K562 (cell line): ENCODE measurements at regions not wholly inside any gene's neighbourhood (a gene's known extent, or its start where the extent isn't known, plus 50 kb on each side); places are given as distances from the start of the nearest gene placed in this dataset.

ENCODE experiments used
- ATAC-seq: fragments of 200-7000 bp; cut with Tn5 transposase; 3 replicates; pipeline ENCODE4 v1.9.1; 2020; ENCODE audit warnings: moderate library complexity
- BruUV-seq: library from RNA; stranded (reverse); fragments of 400-500 nt; replicated peaks from 2 replicates; lab custom pipeline; 2021; lab: Mats Ljungman, UMichigan
- CTCF ChIA-PET: fragments of 300-600 bp; formaldehyde crosslinking; extraction: SDS; loops from one replicate; lab custom pipeline; 2021; ENCODE audit warnings: low intra/inter-chr PET ratio; lab: Yijun Ruan, JAX
- POLR2A ChIA-PET: fragments of 300-600, 350-650 bp; sonication (Branson Sonifier 250); formaldehyde crosslinking; extraction: SDS; loops from one replicate; lab custom pipeline; 2021; ENCODE audit warnings: antibody characterized with exemption, inconsistent platforms; lab: Yijun Ruan, JAX
- DNase-seq, 4 experiments: peaks; one replicate each; pipeline versions ENCODE4 v3.0.0 to v3.0.0-alpha.2; 2011 to 2018; ENCODE audit warnings: low spot score in 3 of 4, mixed read lengths in 3 of 4; ENCODE audit errors: extremely low read depth in 1 of 4
- FAIRE-seq: peaks from 2 replicates; lab custom pipeline; 2011; peaks lifted over from hg19 to GRCh38; lab: Jason Lieb, UNC
- H2AFZ ChIP-seq: 2 replicates; pipeline ENCODE4 v1.6.0; 2011; ENCODE audit warnings: low read depth, low read length, control low read depth, inconsistent platforms
- H3K27ac ChIP-seq: fragments of 200-600 bp; 3 replicates; pipeline ENCODE4 v1.8.0; 2011; ENCODE audit warnings: low read depth, mild to moderate bottlenecking, control low read depth, inconsistent platforms, low read length, moderate library complexity, mixed read lengths; ENCODE audit errors: extremely low read depth
- H3K27me3 ChIP-seq, 2 experiments: fragments of 300-600 bp in 1 of 2; 2 replicates in 1 of 2; 3 replicates in 1 of 2; pipeline versions ENCODE4 v1.6.0 to v1.8.0; 2011; ENCODE audit warnings: inconsistent platforms in 2 of 2, low read length in 2 of 2, mild to moderate bottlenecking in 1 of 2, mixed read lengths in 1 of 2, moderate library complexity in 1 of 2; ENCODE audit not compliant: control insufficient read depth in 2 of 2, insufficient read depth in 2 of 2
- H3K36me3 ChIP-seq: fragments of 300-600 bp; 3 replicates; pipeline ENCODE4 v1.8.0; 2011; ENCODE audit warnings: mild to moderate bottlenecking, low read length, inconsistent platforms; ENCODE audit not compliant: control insufficient read depth, insufficient read depth
- H3K4me1 ChIP-seq, 2 experiments: fragments of 200-600 bp in 1 of 2; replicated peaks in 1 of 2; 2 replicates in 1 of 2; 3 replicates in 1 of 2; pipeline versions ENCODE4 v1.5.1 to v1.8.0; 2011; ENCODE audit warnings: inconsistent platforms in 2 of 2, low read length in 2 of 2, mild to moderate bottlenecking in 1 of 2, mixed read lengths in 1 of 2, moderate library complexity in 1 of 2; ENCODE audit not compliant: control insufficient read depth in 2 of 2, insufficient read depth in 2 of 2
- H3K4me2 ChIP-seq: 2 replicates; pipeline ENCODE4 v1.6.1; 2011; ENCODE audit warnings: low read length, control low read depth, inconsistent platforms, mixed read lengths; ENCODE audit not compliant: insufficient read depth
- H3K4me3 ChIP-seq: fragments of 200-600 bp; sonication (generic), shearing (Covaris generic); 2 replicates; pipeline ENCODE4 v1.5.1; 2016; ENCODE audit warnings: control low read depth, inconsistent platforms
- H3K79me2 ChIP-seq: fragments of 200-600 bp; 3 replicates; pipeline ENCODE4 v1.8.0; 2011; ENCODE audit warnings: low read length, inconsistent platforms; ENCODE audit not compliant: control insufficient read depth, insufficient read depth
- H3K9ac ChIP-seq, 2 experiments: 2 replicates each; pipeline versions ENCODE4 v1.6.0 to v1.6.1; 2011; ENCODE audit warnings: low read depth in 2 of 2, low read length in 2 of 2, control low read depth in 1 of 2, inconsistent platforms in 1 of 2, mild to moderate bottlenecking in 1 of 2, mixed read lengths in 1 of 2; ENCODE audit not compliant: insufficient read depth in 1 of 2
- H3K9me1 ChIP-seq: one replicate; pipeline ENCODE4 v1.6.0; 2011; ENCODE audit warnings: inconsistent platforms, mild to moderate bottlenecking, low read length, moderate library complexity; ENCODE audit not compliant: control insufficient read depth, insufficient read depth
- H3K9me3 ChIP-seq: replicated peaks from 2 replicates; pipeline ENCODE4 v1.5.1; 2011; ENCODE audit warnings: low read depth, low read length, inconsistent platforms; ENCODE audit not compliant: control insufficient read depth, insufficient read depth
- H4K20me1 ChIP-seq: replicated peaks from 2 replicates; pipeline ENCODE4 v1.6.1; 2011; ENCODE audit warnings: low read length, inconsistent platforms, mixed read lengths; ENCODE audit not compliant: control insufficient read depth, insufficient read depth
- CBX8 ChIP-seq: fragments of 200-600 bp; sonication (generic); IDR thresholded peaks from 2 replicates; pipeline ENCODE4 v1.6.1; 2012; ENCODE audit warnings: borderline replicate concordance, mixed run types, low read depth, mild to moderate bottlenecking, moderate library complexity, mixed read lengths, low read length, control low read depth, inconsistent platforms; ENCODE audit not compliant: poor library complexity, severe bottlenecking; ENCODE audit errors: extremely low read depth
- CREB3 ChIP-seq: fragments of 450-650 bp; conservative IDR thresholded peaks from 2 replicates; pipeline ENCODE4 v1.6.1; 2016; ENCODE audit warnings: missing genetic modification characterization, low read depth, mild to moderate bottlenecking, missing compliant biosample characterization, moderate library complexity
- CTBP1 ChIP-seq: fragments of 450-650 bp; IDR thresholded peaks from 2 replicates; pipeline ENCODE4 v1.6.1; 2016; ENCODE audit warnings: borderline replicate concordance
- RBM17 ChIP-seq: fragments of 200-400 bp; formaldehyde crosslinking; IDR thresholded peaks from 2 replicates; pipeline ENCODE4 v1.6.1; 2017; ENCODE audit warnings: low read depth, mild to moderate bottlenecking, low read length, borderline replicate concordance
- SMARCA4 ChIP-seq: fragments of 450-650 bp; IDR thresholded peaks from 2 replicates; pipeline ENCODE4 v1.6.1; 2016
- TBL1XR1 ChIP-seq, 2 experiments: IDR thresholded peaks; 2 replicates each; pipeline ENCODE4 v1.6.1; 2012; ENCODE audit warnings: improper control_type of control experiment in 2 of 2, low read length in 2 of 2, mild to moderate bottlenecking in 1 of 2
- ZBTB26 ChIP-seq: fragments of 450-650 bp; formaldehyde crosslinking; IDR thresholded peaks from 2 replicates; pipeline ENCODE4 v1.4.0; 2022; ENCODE audit warnings: missing genetic modification characterization
- ZNF785 ChIP-seq: fragments of 250-450 bp; sonication (Bioruptor Pico); IDR thresholded peaks from 2 replicates; pipeline ENCODE4 v1.4.0; 2020; ENCODE audit warnings: mild to moderate bottlenecking
- WGBS: fragments of 100-300 bp; shearing (Covaris generic); methylation state at CpG from one replicate; pipeline ENCODE4 v1.1.6; 2016; ENCODE audit warnings: low coverage, mixed read lengths; ENCODE audit not compliant: insufficient coverage; ENCODE audit errors: missing lambda C conversion rate; 5-methylcytosine and 5-hydroxymethylcytosine counted together
- in situ Hi-C: fragments of 300-500 bp; cut with MboI; formaldehyde crosslinking; loops from 4 replicates; pipeline ENCODE4 v1.15.0; 2018; ENCODE audit warnings: inconsistent platforms, mixed read lengths
- intact Hi-C: fragments of 100-400 bp; cut with micrococcal nuclease; formaldehyde crosslinking; loops from 2 replicates; pipeline ENCODE4 v1.14.2; 2022

GRCh38 chr12:92482599-92482998 is 220.2 kb upstream of the PLEKHG7 start:
- in situ Hi-C loops = no loop called here
- TF ChIP-seq SMARCA4 (no peak), ZNF785 (CRISPR knock-in tag) (no peak), RBM17 (no peak), CREB3 (tag) (no peak), TBL1XR1 (IDR thresholded peaks at IDR 0.05; ENCODE audit: low read length in 2 of 2) (no peak), CBX8 (no peak), ZBTB26 (no peak), CTBP1 (no peak)

More at GRCh38 chr12:92482599-92482998, 220.2 kb upstream of the PLEKHG7 start:
- no peak overlapping the region for H2AFZ ChIP-seq
- POLR2A ChIA-PET = no interaction called here
- H3K27ac ChIP-seq = no peak overlapping the region
- no peaks in the 10 kb centered on the region for H3K27me3 ChIP-seq
- no peaks in the 10 kb centered on the region for H4K20me1 ChIP-seq
- no peaks in the 10 kb centered on the region for H3K9me3 ChIP-seq
- ATAC-seq = no peak
- 25% methylated on average over 2 of the region's 2 CpGs for WGBS
- H3K9ac ChIP-seq = no peak overlapping the region
- FAIRE-seq = no peak
- no peak for DNase-seq
- no peaks in the 10 kb centered on the region for H3K79me2 ChIP-seq
- BruUV-seq = no TSS peak
- no peaks in the 10 kb centered on the region for H3K9me1 ChIP-seq
- intact Hi-C loops = no loop called here
- H3K4me2 ChIP-seq = no peak overlapping the region
- H3K36me3 ChIP-seq = no peaks in the 10 kb centered on the region
- H3K4me3 ChIP-seq = no peak overlapping the region
- CTCF ChIA-PET = no interaction called here
- H3K4me1 ChIP-seq = no peaks in the 10 kb centered on the region
